GM23338 (cell line): ENCODE measurements at regions not wholly inside any gene's neighbourhood (a gene's known extent, or its start where the extent isn't known, plus 50 kb on each side); places are given as distances from the start of the nearest gene placed in this dataset.

Experiments used
- ATAC-seq: fragments of 200-7000 bp; cut with Tn5 transposase; 3 replicates; pipeline ENCODE4 v1.9.1; 2020
- DNase-seq: peaks from one replicate; pipeline ENCODE4 v3.0.0-alpha.2; 2015; ENCODE audit warnings: low spot score
- H2AFZ ChIP-seq: fragments of 200-600 bp; sonication (generic); 2 replicates; pipeline ENCODE4 v1.8.0; 2016; ENCODE audit warnings: antibody characterized with exemption, mild to moderate bottlenecking, moderate library complexity
- H3F3A ChIP-seq: fragments of 200-600 bp; sonication (generic); replicated peaks from 2 replicates; pipeline ENCODE4 v1.8.0; 2017; ENCODE audit warnings: antibody characterized with exemption, mixed run types, low read depth
- H3K27ac ChIP-seq: fragments of 200-600 bp; sonication (generic); 2 replicates; pipeline ENCODE4 v1.6.1; 2016; ENCODE audit warnings: low read depth
- H3K27me3 ChIP-seq: fragments of 200-600 bp; sonication (generic); 2 replicates; pipeline ENCODE4 v1.8.0; 2016; ENCODE audit warnings: mild to moderate bottlenecking, mixed run types, moderate library complexity; ENCODE audit not compliant: insufficient read depth
- H3K36me3 ChIP-seq: fragments of 200-600 bp; sonication (generic); 2 replicates; pipeline ENCODE4 v1.8.0; 2016; ENCODE audit warnings: mild to moderate bottlenecking; ENCODE audit not compliant: insufficient read depth
- H3K4me1 ChIP-seq: fragments of 200-600 bp; sonication (generic); 2 replicates; pipeline ENCODE4 v1.8.0; 2016; ENCODE audit warnings: mild to moderate bottlenecking, moderate library complexity; ENCODE audit not compliant: insufficient read depth
- H3K4me2 ChIP-seq: fragments of 200-600 bp; sonication (generic); 2 replicates; pipeline ENCODE4 v1.7.1; 2017; ENCODE audit warnings: mixed run types
- H3K4me3 ChIP-seq: fragments of 200-600 bp; sonication (generic); 2 replicates; pipeline ENCODE4 v1.6.1; 2016; ENCODE audit warnings: mixed run types
- H3K79me2 ChIP-seq: fragments of 200-600 bp; sonication (generic); replicated peaks from 2 replicates; pipeline ENCODE4 v1.8.0; 2017; ENCODE audit warnings: mild to moderate bottlenecking; ENCODE audit not compliant: insufficient read depth
- H3K9me2 ChIP-seq: fragments of 200-600 bp; sonication (generic); 2 replicates; pipeline ENCODE4 v1.8.0; 2017; ENCODE audit not compliant: insufficient read depth
- H4K20me1 ChIP-seq: fragments of 200-600 bp; sonication (generic); replicated peaks from 2 replicates; pipeline ENCODE4 v1.8.0; 2017; ENCODE audit warnings: mild to moderate bottlenecking; ENCODE audit not compliant: insufficient read depth
- H3K27ac Mint-ChIP-seq: 2 replicates; pipeline ENCODE4 v1.8.0; 2020; ENCODE audit warnings: inconsistent platforms, mild to moderate bottlenecking, moderate library complexity, mixed read lengths
- H3K27me3 Mint-ChIP-seq: 3 replicates; pipeline ENCODE4 v1.8.0; 2022; ENCODE audit warnings: low read depth, mild to moderate bottlenecking, moderate library complexity, mixed read lengths, inconsistent platforms; ENCODE audit not compliant: insufficient read depth, poor library complexity
- H3K36me3 Mint-ChIP-seq: 3 replicates; pipeline ENCODE4 v1.8.0; 2021; ENCODE audit warnings: low read depth, mild to moderate bottlenecking, inconsistent platforms, moderate library complexity, mixed read lengths
- H3K4me1 Mint-ChIP-seq: 3 replicates; pipeline ENCODE4 v1.8.0; 2020; ENCODE audit warnings: mild to moderate bottlenecking, inconsistent platforms, mixed read lengths
- H3K4me3 Mint-ChIP-seq: 3 replicates; pipeline ENCODE4 v1.8.0; 2021; ENCODE audit warnings: moderate library complexity, mild to moderate bottlenecking, inconsistent platforms, mixed read lengths
- H3K9me3 Mint-ChIP-seq: 3 replicates; pipeline ENCODE4 v1.8.0; 2020; ENCODE audit warnings: moderate library complexity, mild to moderate bottlenecking, inconsistent platforms, mixed read lengths
- CREB1 ChIP-seq: fragments of 250-450 bp; sonication (Bioruptor Pico); IDR thresholded peaks from 2 replicates; pipeline ENCODE4 v1.5.0; 2020; ENCODE audit warnings: low read depth, mild to moderate bottlenecking, moderate library complexity
- CTCF ChIP-seq, 2 experiments: fragments of 200-600 bp in 1 of 2; sonication (generic) in 1 of 2; conservative IDR thresholded peaks; 2 replicates each; pipeline versions ENCODE4 v1.5.1 to v1.6.1; 2016 to 2017; ENCODE audit warnings: antibody characterized with exemption in 2 of 2, low read depth in 2 of 2, mild to moderate bottlenecking in 2 of 2, moderate library complexity in 1 of 2
- ETS1 ChIP-seq: IDR thresholded peaks from 2 replicates; pipeline ENCODE4 v1.6.1; 2016; ENCODE audit warnings: antibody characterized with exemption
- EZH2 ChIP-seq: fragments of 200-600 bp; sonication (generic); IDR thresholded peaks from one replicate; pipeline ENCODE4 v1.8.0; 2017; ENCODE audit warnings: antibody characterized with exemption, mild to moderate bottlenecking, low read depth; ENCODE audit not compliant: unreplicated experiment
- EZH2phosphoT487 ChIP-seq: fragments of 200-600 bp; sonication (generic); IDR thresholded peaks from one replicate; pipeline ENCODE4 v1.8.1; 2018; ENCODE audit warnings: antibody characterized with exemption; ENCODE audit not compliant: unreplicated experiment
- JUNB ChIP-seq: IDR thresholded peaks from one replicate; pipeline ENCODE4 v1.6.1; 2016; ENCODE audit warnings: antibody characterized with exemption; ENCODE audit not compliant: unreplicated experiment
- NANOG ChIP-seq: IDR thresholded peaks from 2 replicates; pipeline ENCODE4 v1.6.1; 2016; ENCODE audit warnings: antibody characterized with exemption, borderline replicate concordance
- POLR2AphosphoS5 ChIP-seq: IDR thresholded peaks from 2 replicates; pipeline ENCODE4 v1.6.1; 2016; ENCODE audit warnings: antibody characterized with exemption, low read depth
- REST ChIP-seq: IDR thresholded peaks from one replicate; pipeline ENCODE4 v1.6.1; 2018; ENCODE audit warnings: antibody characterized with exemption; ENCODE audit not compliant: unreplicated experiment
- STAT1 ChIP-seq: IDR thresholded peaks from one replicate; pipeline ENCODE4 v1.6.1; 2016; ENCODE audit warnings: antibody characterized with exemption; ENCODE audit not compliant: unreplicated experiment
- ZNF114 ChIP-seq: fragments of 250-450 bp; sonication (Bioruptor Pico); IDR thresholded peaks from 2 replicates; pipeline ENCODE4 v1.5.0; 2020; ENCODE audit warnings: mild to moderate bottlenecking, moderate library complexity
- ZNF331 ChIP-seq: fragments of 250-450 bp; sonication (Bioruptor Pico); IDR thresholded peaks from 2 replicates; pipeline ENCODE4 v1.5.0; 2020; ENCODE audit warnings: low read depth, mild to moderate bottlenecking, moderate library complexity
- ZNF462 ChIP-seq: fragments of 250-450 bp; sonication (Bioruptor Pico); IDR thresholded peaks from 2 replicates; pipeline ENCODE4 v1.5.0; 2020; ENCODE audit warnings: mild to moderate bottlenecking, moderate library complexity

DNA sequence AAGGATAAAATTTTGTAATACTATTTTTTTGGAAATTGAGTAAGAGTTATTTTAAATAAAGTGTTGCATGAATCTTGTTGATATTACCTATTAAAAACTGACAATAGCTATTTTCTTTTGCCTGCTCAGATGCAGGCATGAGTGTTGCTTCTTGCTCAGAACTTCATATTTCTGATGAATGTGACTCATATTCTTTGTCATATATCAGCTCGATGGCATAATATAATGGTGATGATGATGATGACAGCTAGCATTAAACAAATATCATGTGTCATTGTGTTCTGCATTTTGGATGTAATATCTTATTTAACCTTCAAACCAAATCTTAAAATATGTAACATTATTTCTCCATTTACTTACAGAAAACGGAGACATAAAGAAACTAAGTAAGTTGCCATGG lies 605.5 kb upstream of the FOXG1 start:
- Histone ChIP-seq H4K20me1 (no peaks in the 10 kb centered on the region), H3K36me3 (no peaks in the 10 kb centered on the region), H3K79me2 (no peaks in the 10 kb centered on the region), H3K4me2 (no peak overlapping the region), H3K27ac (no peak overlapping the region), H3K27me3 (no peaks in the 10 kb centered on the region), H2AFZ (no peak overlapping the region), H3F3A (no peaks in the 10 kb centered on the region), H3K4me1 (no peaks in the 10 kb centered on the region), H3K4me3 (no peak overlapping the region), H3K9me2 (no peaks in the 10 kb centered on the region)
- Mint-ChIP-seq H3K4me1 (no peaks in the 10 kb centered on the region), H3K36me3 (no peaks in the 10 kb centered on the region), H3K27me3 (no peaks in the 10 kb centered on the region), H3K27ac (no peak overlapping the region), H3K4me3 (no peak overlapping the region), H3K9me3 (no peaks in the 10 kb centered on the region; the same call in 2 of the 3 replicates)
- DNase-seq = no peak
- no peak for TF ChIP-seq ZNF114 (CRISPR knock-in tag)
- TF ChIP-seq ZNF462 = no peak
- TF ChIP-seq STAT1 = no peak
- TF ChIP-seq POLR2AphosphoS5 = no peak
- TF ChIP-seq NANOG = no peak
- no peak for TF ChIP-seq EZH2phosphoT487
- TF ChIP-seq CTCF (conservative IDR thresholded peaks at IDR 0.05; ENCODE audit: low read depth in 2 of 2) = no peak
- no peak for TF ChIP-seq REST
- TF ChIP-seq JUNB = no peak
- TF ChIP-seq EZH2 = no peak
- TF ChIP-seq ETS1 = no peak
- TF ChIP-seq ZNF331 (CRISPR knock-in tag) = no peak
- no peak for TF ChIP-seq CREB1 (CRISPR knock-in tag)
- no peak for ATAC-seq
